Thoracic aorta (tissue), 2 donors: ENCODE measurements at regions not wholly inside any gene's neighbourhood (a gene's known extent, or its start where the extent isn't known, plus 50 kb on each side); places are given as distances from the start of the nearest gene placed in this dataset.

ENCODE experiments used
- ATAC-seq: fragments of 150-250 bp; one replicate; pipeline ENCODE4 v1.8.0; 2017; ENCODE audit warnings: low read depth; ENCODE audit not compliant: insufficient number of reproducible peaks, low FRiP score
- DNase-seq: peaks from one replicate; pipeline ENCODE4 v3.0.0-alpha.2; 2020; ENCODE audit warnings: low spot score
- H3K27ac ChIP-seq, 2 donors: fragments of 200-600 bp; sonication (generic); 1 replicate in 1 of 2; 2 replicates in 1 of 2; pipeline ENCODE4 v1.5.1; 2016; ENCODE audit warnings: mild to moderate bottlenecking in 2 of 2, moderate library complexity in 2 of 2
- H3K27me3 ChIP-seq: fragments of 200-600 bp; sonication (generic); replicated peaks from 2 replicates; pipeline ENCODE4 v1.6.0; 2016; ENCODE audit warnings: mild to moderate bottlenecking; ENCODE audit not compliant: insufficient read depth
- H3K36me3 ChIP-seq: fragments of 200-600 bp; sonication (generic); one replicate; pipeline ENCODE4 v1.5.1; 2016
- H3K4me1 ChIP-seq, 2 donors: fragments of 200-600 bp; sonication (generic); 1 replicate in 1 of 2; 2 replicates in 1 of 2; pipeline versions ENCODE4 v1.5.1 to v1.6.0; 2016; ENCODE audit warnings: low read depth in 2 of 2, mild to moderate bottlenecking in 1 of 2; ENCODE audit not compliant: control insufficient read depth in 1 of 2
- H3K4me3 ChIP-seq: fragments of 200-600 bp; sonication (generic); 2 replicates; pipeline ENCODE4 v1.5.1; 2016; ENCODE audit warnings: mild to moderate bottlenecking
- H3K9me3 ChIP-seq: fragments of 200-600 bp; sonication (generic); 2 replicates; pipeline ENCODE4 v1.5.1; 2016
- TF ChIP-seq, protein P1 (sequence below): fragments of 200-600 bp; sonication (generic); IDR thresholded peaks from one replicate; pipeline ENCODE4 v1.5.1; 2019; ENCODE audit warnings: antibody characterized with exemption

DNA sequence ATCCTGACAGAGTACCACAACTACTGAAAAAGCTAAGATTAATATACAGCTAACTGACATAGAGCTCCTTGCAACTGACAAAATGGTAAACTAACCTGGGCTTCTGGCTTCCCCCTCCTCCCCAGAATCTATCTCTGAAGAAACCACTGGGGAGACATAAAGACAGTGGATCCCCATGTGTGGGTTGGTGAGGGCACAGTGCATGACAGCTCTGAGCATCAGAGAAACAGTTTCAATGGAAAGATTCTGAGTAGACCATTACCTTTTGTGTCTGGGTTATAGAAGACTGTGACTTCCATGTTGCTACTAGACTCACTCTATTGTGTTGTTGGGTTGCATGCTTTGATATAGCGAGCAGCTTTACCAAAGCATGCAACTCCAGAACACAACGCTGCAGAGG lies 247.4 kb downstream of the EFCAB11 start:
- ATAC-seq (no peak), DNase-seq (no peak)

DNA sequence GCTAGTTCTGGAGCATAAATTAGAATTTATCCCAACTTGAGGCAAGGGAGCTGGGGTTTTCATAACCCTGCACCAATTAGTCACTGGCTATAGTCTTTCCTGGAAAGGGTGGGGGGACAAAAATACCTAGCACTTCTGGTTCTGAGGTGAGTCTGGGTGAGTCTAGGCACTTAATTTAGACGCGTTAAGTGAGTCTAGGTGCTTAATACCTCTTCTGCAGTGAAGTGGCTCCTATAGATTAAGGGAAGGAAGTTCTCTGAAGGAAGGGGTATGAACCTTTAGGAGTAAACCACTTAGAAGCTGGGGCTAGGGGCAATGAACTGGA lies 251.7 kb downstream of the EFCAB11 start:
- Histone ChIP-seq H3K9me3 (no peaks in the 10 kb centered on the region), H3K36me3 (no peaks in the 10 kb centered on the region), H3K4me3 (no peak overlapping the region), H3K27ac (no peak overlapping the region), H3K4me1 (peaks cover 3 to 13% of the 10 kb centered on the region in 2 donors), H3K27me3 (no peaks in the 10 kb centered on the region)
- TF ChIP-seq, protein P1, sequence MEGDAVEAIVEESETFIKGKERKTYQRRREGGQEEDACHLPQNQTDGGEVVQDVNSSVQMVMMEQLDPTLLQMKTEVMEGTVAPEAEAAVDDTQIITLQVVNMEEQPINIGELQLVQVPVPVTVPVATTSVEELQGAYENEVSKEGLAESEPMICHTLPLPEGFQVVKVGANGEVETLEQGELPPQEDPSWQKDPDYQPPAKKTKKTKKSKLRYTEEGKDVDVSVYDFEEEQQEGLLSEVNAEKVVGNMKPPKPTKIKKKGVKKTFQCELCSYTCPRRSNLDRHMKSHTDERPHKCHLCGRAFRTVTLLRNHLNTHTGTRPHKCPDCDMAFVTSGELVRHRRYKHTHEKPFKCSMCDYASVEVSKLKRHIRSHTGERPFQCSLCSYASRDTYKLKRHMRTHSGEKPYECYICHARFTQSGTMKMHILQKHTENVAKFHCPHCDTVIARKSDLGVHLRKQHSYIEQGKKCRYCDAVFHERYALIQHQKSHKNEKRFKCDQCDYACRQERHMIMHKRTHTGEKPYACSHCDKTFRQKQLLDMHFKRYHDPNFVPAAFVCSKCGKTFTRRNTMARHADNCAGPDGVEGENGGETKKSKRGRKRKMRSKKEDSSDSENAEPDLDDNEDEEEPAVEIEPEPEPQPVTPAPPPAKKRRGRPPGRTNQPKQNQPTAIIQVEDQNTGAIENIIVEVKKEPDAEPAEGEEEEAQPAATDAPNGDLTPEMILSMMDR, result no peak
- DNase-seq, result no peak
- ATAC-seq, result no peak

More for the DNA sequence above, 247.4 kb downstream of the EFCAB11 start:
- TF ChIP-seq, protein P1, result no peak
- Histone ChIP-seq H3K36me3 (no peaks in the 10 kb centered on the region), H3K27me3 (no peaks in the 10 kb centered on the region), H3K4me1 (peaks cover 11 to 23% of the 10 kb centered on the region in 2 donors), H3K9me3 (no peaks in the 10 kb centered on the region), H3K4me3 (no peak overlapping the region), H3K27ac (no peak overlapping the region)

DNA sequence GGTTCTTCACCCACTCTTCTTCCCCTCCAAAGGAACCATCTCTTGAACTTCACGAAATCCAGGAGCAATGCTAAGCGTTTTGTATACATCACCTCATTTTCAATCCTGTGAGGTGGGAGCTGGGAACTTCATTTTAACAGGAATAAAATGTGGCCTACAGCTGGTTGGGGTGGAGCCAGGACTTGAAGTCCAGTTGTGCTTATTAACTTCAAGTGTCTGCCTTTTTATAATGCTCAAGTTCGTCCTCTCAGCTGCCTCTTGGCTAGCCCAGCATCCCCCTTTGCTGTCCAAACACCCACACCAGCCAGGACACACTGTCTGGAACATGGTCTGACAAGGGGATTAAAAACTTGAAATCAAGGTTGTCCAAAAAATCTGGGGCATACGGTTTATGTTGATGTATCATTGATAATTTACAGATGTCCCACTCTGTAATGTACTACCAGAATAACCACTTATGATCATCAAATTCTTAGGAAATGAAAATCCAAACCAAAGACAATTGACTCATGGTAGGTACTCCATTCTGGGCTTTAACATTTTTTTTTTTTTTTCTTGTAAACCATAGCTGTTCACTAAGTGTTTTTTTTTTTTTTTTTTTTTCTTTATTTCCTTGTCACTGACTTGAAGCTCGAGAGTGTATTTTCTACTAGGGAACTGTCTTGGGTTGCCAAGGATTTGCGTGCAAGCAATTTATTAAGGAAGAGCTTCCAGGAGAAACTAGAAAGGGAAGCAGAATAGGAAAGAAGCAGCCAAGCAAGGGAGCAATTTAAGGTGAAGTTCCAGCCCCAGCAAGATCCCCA lies 252.3 kb downstream of the EFCAB11 start:
- DNase-seq (no peak), ATAC-seq (no peak)
- H3K27ac ChIP-seq, result peak overlapping the region; percentile 13 to 42
- no peaks in the 10 kb centered on the region for H3K36me3 ChIP-seq
- no peaks in the 10 kb centered on the region for H3K9me3 ChIP-seq
- H3K27me3 ChIP-seq, result no peaks in the 10 kb centered on the region
- TF ChIP-seq, protein P1, result no peak
- peaks cover 3 to 13% of the 10 kb centered on the region in 2 donors for H3K4me1 ChIP-seq
- peak overlapping the region; percentile 74 for H3K4me3 ChIP-seq

DNA sequence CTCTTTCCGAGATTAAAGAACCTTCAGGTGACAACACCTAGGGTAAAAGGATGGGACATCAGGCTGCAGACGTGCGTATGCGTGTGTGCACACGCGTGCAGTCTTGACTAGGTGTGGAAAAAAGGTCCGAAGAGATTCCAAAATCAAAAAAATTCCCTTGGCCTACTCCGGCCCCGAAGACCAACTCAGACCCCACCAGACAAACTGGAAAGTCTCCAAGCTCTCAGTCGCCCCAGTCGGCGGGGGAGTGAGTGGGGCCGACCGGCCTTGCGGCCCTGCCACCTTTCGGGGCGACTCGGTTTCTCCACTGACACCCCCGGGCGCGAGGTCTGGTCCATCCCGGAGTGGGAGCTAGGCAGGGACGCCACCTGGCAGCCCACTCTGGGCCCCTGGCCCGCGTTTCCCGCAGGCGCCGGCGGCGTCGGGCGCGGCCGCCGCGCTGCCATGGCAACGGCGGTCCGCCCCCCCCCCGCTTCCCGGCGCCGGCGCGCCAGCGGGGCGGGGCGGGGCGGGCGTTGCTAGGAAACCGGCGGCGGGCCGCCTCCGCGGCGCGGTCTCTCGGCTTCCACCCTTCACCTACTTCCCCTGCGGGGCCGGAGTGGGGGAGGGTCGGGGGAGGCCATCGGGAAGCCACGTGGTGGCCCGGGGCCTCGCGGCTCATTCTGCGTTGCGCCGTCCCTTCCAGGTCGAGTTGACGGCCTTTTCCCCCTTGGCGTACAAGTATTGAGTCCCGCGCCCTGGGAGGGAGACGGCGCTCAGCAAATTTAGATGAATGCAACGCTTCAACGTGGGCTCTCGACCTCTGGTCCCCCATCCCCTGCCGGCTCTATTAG lies 253.1 kb downstream of the EFCAB11 start:
- H3K27ac ChIP-seq, result peak overlapping the region; percentile 13 to 42
- DNase-seq, result peak; percentile 64
- peak; percentile 55 for ATAC-seq
- H3K27me3 ChIP-seq, result no peaks in the 10 kb centered on the region
- H3K9me3 ChIP-seq, result no peaks in the 10 kb centered on the region
- peak overlapping the region; percentile 74 for H3K4me3 ChIP-seq
- TF ChIP-seq, protein P1, result no peak
- no peaks in the 10 kb centered on the region for H3K36me3 ChIP-seq
- H3K4me1 ChIP-seq, result peaks cover 3 to 13% of the 10 kb centered on the region in 2 donors

DNA sequence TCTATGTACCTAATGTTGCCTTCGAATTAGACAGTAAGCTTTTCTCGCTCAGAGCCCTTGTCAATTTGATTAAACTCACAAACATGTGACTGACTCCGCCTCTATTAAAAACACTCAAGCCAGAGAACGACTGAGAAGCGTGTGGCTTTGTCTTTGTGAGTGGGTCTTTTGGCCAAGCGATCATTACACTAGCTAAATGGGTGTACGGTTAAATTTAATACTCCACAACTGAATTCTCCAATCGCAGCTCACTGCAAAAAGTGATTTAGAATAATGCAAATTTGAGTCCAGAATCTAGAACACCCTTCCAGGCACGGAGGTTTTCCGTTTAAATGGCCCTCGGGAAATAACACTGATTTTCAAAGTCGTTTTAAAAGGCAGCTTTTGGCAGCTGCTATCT lies 253.7 kb downstream of the EFCAB11 start:
- TF ChIP-seq, protein P1, result no peak
- no peak for ATAC-seq
- H3K27ac ChIP-seq, result no peak overlapping the region
- no peaks in the 10 kb centered on the region for H3K9me3 ChIP-seq
- peaks cover 3 to 13% of the 10 kb centered on the region in 2 donors for H3K4me1 ChIP-seq
- H3K36me3 ChIP-seq, result no peaks in the 10 kb centered on the region
- DNase-seq, result no peak
- H3K4me3 ChIP-seq, result peak overlapping the region; percentile 74
- H3K27me3 ChIP-seq, result no peaks in the 10 kb centered on the region
